BLaER1 (cell line): ENCODE measurements at regions not wholly inside any gene's neighbourhood (a gene's known extent, or its start where the extent isn't known, plus 50 kb on each side); places are given as distances from the start of the nearest gene placed in this dataset.

Experiments
- H3K27ac ChIP-seq: shearing (Covaris generic); formaldehyde crosslinking; 2 replicates; pipeline ENCODE4 v1.8.1; 2022
- H3K27me3 ChIP-seq: shearing (Covaris generic); formaldehyde crosslinking; 2 replicates; pipeline ENCODE4 v1.8.1; 2022
- H3K36me3 ChIP-seq: shearing (Covaris generic); formaldehyde crosslinking; 2 replicates; pipeline ENCODE4 v1.8.1; 2022
- H3K4me1 ChIP-seq: shearing (Covaris generic); formaldehyde crosslinking; 2 replicates; pipeline ENCODE4 v1.8.1; 2022
- H3K4me2 ChIP-seq: shearing (Covaris generic); formaldehyde crosslinking; 2 replicates; pipeline ENCODE4 v1.8.1; 2022
- H3K4me3 ChIP-seq: shearing (Covaris generic); formaldehyde crosslinking; 2 replicates; pipeline ENCODE4 v1.8.1; 2022
- H3K9ac ChIP-seq: shearing (Covaris generic); formaldehyde crosslinking; 2 replicates; pipeline ENCODE4 v1.8.1; 2022
- H3K9me3 ChIP-seq: shearing (Covaris generic); formaldehyde crosslinking; 2 replicates; pipeline ENCODE4 v1.8.1; 2022
- H4K20me1 ChIP-seq: shearing (Covaris generic); formaldehyde crosslinking; 2 replicates; pipeline ENCODE4 v1.8.1; 2022
- Cebpa-rat ChIP-seq: shearing (Covaris generic); IDR thresholded peaks from 2 replicates; pipeline ENCODE4 v1.8.1; 2022

GRCh38 chr22:48676266-48677167 lies 1151.2 kb downstream of the BRD1 start:
- TF ChIP-seq Cebpa-rat, result no peak
- Histone ChIP-seq H3K4me2 (peak overlapping the region; percentile 86), H3K27ac (no peak overlapping the region)

DNA sequence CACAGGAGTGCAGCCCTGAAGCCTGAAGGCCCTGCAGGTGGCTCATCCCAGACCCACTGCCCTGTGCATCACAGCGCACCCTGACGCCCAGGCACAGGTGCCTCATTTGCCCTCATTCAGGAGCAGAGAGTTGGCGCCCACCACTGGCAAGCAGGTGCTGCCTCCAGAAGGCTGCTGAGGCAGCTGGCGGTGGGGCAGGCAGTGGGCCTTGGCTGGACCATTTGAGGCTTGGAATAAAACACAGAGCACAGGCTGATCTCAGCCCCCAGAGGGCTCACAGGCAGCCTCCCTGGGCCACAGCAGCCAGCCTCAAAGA lies 1151.9 kb downstream of the BRD1 start:
- Histone ChIP-seq H3K36me3 (peaks cover 10% of the 10 kb centered on the region; the same call in 1 of the 2 replicates), H3K9ac (no peak overlapping the region), H3K4me2 (no peak overlapping the region), H3K4me1 (peaks cover 35% of the 10 kb centered on the region), H3K9me3 (peaks cover 37% of the 10 kb centered on the region), H3K27ac (no peak overlapping the region), H3K27me3 (no peaks in the 10 kb centered on the region), H3K4me3 (no peak overlapping the region), H4K20me1 (no peaks in the 10 kb centered on the region)
- no peak for TF ChIP-seq Cebpa-rat

More at GRCh38 chr22:48676266-48677167, 1151.2 kb downstream of the BRD1 start:
- Histone ChIP-seq H4K20me1 (no peaks in the 10 kb centered on the region), H3K9me3 (peaks cover 29% of the 10 kb centered on the region), H3K4me3 (no peak overlapping the region), H3K36me3 (peaks cover 10% of the 10 kb centered on the region; the same call in 1 of the 2 replicates), H3K4me1 (peaks cover 38% of the 10 kb centered on the region), H3K9ac (no peak overlapping the region), H3K27me3 (no peaks in the 10 kb centered on the region)

DNA sequence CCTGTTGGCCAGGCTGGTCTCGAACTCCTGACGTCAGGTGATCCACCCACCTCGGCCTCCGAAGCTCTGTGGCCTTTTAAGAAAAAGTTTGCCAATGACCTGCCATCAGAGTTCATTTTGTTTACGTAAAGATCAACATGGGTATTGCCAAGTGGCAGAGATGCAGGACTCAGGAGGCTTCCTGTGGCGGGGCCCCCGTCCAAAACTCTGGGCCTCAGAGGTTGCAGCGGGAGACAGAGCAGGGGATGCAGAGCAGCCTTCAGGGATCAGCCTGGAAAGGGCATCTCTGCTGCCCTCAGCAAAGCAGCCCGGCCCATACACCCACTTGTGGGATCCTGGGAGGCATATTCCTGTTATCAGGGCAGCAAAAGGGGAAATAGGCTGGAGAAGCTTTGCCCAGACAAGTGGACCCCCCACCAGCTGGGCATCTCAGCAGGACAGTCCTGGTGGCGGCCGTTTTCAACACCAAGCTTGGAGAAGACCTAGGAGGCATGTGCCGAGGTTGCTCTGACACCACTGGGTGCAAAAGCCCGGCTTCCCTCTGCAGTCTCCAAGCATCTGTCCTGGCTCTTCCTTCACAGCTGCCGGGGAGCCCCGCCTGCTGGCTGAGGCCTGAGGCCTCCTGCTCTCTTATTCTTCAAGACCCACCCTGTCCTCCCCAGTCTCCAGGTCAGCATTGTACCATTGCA lies 1152.4 kb downstream of the BRD1 start:
- Histone ChIP-seq H3K9ac (no peak overlapping the region), H3K27me3 (no peaks in the 10 kb centered on the region), H3K27ac (no peak overlapping the region), H3K36me3 (peaks cover 10% of the 10 kb centered on the region; the same call in 1 of the 2 replicates), H3K4me3 (no peak overlapping the region), H3K4me1 (peaks cover 30% of the 10 kb centered on the region), H3K9me3 (peaks cover 42% of the 10 kb centered on the region), H3K4me2 (no peak overlapping the region), H4K20me1 (no peaks in the 10 kb centered on the region)
- no peak for TF ChIP-seq Cebpa-rat

DNA sequence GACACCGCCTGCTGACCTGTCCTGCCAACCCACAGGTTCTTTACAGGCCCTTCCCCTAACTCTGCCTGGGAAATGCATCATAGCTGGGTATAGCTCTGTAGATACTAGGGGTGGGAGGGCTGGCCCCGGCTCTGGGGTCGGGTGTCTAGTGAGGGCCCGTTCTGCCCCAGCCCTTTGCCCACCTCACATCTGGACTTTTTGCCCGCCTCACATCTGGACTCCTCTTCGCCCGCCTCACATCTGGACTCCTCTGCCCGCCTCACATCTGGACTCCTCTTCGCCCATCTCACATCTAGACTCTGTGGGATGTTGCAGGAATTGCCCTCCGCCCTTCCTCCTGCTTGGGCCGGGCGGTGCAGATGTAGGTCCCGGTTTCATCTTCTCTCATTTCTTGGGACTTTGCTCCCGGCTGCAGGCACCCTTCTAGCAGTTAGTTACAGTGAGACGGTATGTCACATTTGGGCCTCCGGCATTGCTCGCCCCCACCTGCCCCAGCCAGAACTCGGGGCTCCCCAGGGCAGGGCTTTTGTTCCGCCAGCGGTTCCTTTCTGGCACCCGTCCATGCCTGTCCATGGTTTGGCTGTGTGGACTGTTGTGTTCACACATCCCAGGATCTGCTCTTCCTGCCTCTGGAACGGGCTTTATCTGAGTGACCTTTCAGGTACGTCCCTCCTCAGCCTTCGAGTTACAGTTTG lies 1153.7 kb downstream of the BRD1 start:
- Histone ChIP-seq H3K27ac (no peak overlapping the region), H3K4me1 (peaks cover 21% of the 10 kb centered on the region), H3K27me3 (no peaks in the 10 kb centered on the region), H3K36me3 (peaks cover 10% of the 10 kb centered on the region; the same call in 1 of the 2 replicates), H4K20me1 (no peaks in the 10 kb centered on the region), H3K4me2 (no peak overlapping the region), H3K9ac (no peak overlapping the region), H3K9me3 (peaks cover 46% of the 10 kb centered on the region), H3K4me3 (no peak overlapping the region)
- no peak for TF ChIP-seq Cebpa-rat

DNA sequence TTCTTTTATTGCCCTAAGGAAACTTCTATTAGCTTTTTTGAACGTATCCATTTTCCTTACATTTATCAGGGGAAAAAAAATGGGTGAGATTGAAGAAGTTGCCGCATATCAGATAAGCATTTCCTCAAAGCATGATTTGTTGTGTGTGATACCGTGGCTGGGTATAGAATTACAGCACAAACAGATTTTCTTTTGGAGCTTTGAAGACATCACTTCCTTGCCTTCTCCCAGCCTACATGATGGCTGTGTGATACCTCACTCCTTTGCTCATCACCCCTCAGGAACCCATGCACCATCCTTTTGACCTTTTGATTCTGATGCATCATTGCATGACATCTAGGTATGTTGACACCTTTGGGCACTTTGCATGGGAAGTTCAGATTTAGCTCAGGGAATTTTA lies 1155.3 kb downstream of the BRD1 start:
- no peaks in the 10 kb centered on the region for H3K27me3 ChIP-seq
- TF ChIP-seq Cebpa-rat, result no peak
- no peaks in the 10 kb centered on the region for H4K20me1 ChIP-seq

GRCh38 chr22:48670731-48671130 lies 1156.9 kb downstream of the BRD1 start:
- H3K4me1 ChIP-seq, result no peaks in the 10 kb centered on the region
- H4K20me1 ChIP-seq, result no peaks in the 10 kb centered on the region
- no peak overlapping the region for H3K4me2 ChIP-seq
- peaks cover 46% of the 10 kb centered on the region for H3K9me3 ChIP-seq
- H3K4me3 ChIP-seq, result no peak overlapping the region
- H3K36me3 ChIP-seq, result peaks cover 10% of the 10 kb centered on the region; the same call in 1 of the 2 replicates
- TF ChIP-seq Cebpa-rat, result no peak
- no peaks in the 10 kb centered on the region for H3K27me3 ChIP-seq
- no peak overlapping the region for H3K9ac ChIP-seq
- no peak overlapping the region for H3K27ac ChIP-seq

More for the DNA sequence above, 1155.3 kb downstream of the BRD1 start:
- Histone ChIP-seq H3K9me3 (peaks cover 46% of the 10 kb centered on the region), H3K4me2 (no peak overlapping the region), H3K36me3 (peaks cover 10% of the 10 kb centered on the region; the same call in 1 of the 2 replicates), H3K9ac (no peak overlapping the region), H3K27ac (no peak overlapping the region), H3K4me1 (peaks cover 6% of the 10 kb centered on the region), H3K4me3 (no peak overlapping the region)

DNA sequence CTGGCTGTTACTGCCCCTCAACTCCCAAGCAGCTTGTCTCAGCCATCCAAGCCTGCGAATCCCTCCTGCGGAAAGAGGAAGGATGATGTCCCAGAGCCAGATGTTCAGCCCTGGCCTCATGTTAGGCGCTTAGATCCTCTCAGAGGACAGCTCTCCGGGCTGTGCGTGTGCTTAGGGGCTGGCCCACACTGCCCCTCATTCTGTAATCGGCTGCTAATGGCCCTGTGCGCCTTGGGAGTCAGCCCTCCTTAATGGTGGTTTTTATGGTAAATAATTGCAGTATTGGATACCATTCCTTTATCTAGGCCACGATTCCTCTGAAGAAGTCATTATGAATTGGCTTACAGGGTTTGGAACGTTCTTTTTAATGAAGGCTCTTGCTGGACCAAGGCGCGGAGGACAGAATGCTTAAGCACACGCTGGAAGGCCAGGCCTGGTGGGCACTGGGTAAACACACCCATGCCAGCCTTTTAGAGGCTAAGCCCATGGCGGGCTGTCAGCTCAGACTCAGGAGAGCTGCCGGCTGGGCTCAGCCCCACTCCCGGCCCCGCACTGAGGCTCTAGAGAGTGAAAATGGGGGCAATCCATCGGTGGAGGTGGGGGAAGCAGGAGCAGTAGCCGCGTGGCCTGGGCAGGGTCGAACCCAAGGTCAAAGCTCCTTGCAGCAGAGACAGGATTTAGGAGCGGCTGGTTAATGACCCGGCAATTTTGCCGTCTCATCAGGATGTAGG lies 1157.5 kb downstream of the BRD1 start:
- Histone ChIP-seq H3K9ac (no peak overlapping the region), H4K20me1 (no peaks in the 10 kb centered on the region), H3K4me2 (no peak overlapping the region), H3K4me1 (no peaks in the 10 kb centered on the region), H3K4me3 (no peak overlapping the region), H3K27ac (no peak overlapping the region), H3K36me3 (peaks cover 10% of the 10 kb centered on the region; the same call in 1 of the 2 replicates), H3K27me3 (no peaks in the 10 kb centered on the region), H3K9me3 (peaks cover 46% of the 10 kb centered on the region)
- TF ChIP-seq Cebpa-rat, result no peak

DNA sequence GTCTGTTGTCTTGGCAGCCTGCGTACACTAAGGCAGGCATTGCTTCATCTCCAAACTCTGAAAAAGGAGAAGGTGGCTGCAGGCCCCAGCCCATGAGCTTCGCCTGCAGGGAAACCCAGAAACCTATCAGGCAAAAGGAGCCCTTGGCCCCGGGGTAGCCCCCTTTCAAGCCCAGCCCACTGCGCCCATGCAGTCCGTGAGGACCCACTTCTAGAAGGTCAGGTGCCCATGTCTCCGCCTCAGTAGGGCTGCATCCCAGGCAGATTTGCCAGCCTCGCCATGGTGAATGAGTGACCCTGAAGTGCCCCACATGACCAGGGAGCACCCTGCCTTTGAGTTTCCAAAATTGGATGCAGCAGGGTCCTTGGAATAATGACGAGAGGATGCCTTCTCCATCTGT lies 1158.4 kb downstream of the BRD1 start:
- Histone ChIP-seq H4K20me1 (no peaks in the 10 kb centered on the region), H3K4me2 (no peak overlapping the region), H3K9me3 (peaks cover 43% of the 10 kb centered on the region), H3K4me3 (no peak overlapping the region), H3K27me3 (no peaks in the 10 kb centered on the region), H3K9ac (no peak overlapping the region), H3K27ac (no peak overlapping the region), H3K36me3 (peaks cover 10% of the 10 kb centered on the region; the same call in 1 of the 2 replicates), H3K4me1 (no peaks in the 10 kb centered on the region)
- TF ChIP-seq Cebpa-rat, result no peak

GRCh38 chr22:48667289-48667688 lies 1160.4 kb downstream of the BRD1 start:
- H3K4me2 ChIP-seq, result no peak overlapping the region
- H3K9me3 ChIP-seq, result peaks cover 30% of the 10 kb centered on the region
- H3K27ac ChIP-seq, result no peak overlapping the region
- H3K36me3 ChIP-seq, result no peaks in the 10 kb centered on the region
- no peak for TF ChIP-seq Cebpa-rat
- H4K20me1 ChIP-seq, result no peaks in the 10 kb centered on the region
- no peak overlapping the region for H3K9ac ChIP-seq
- H3K27me3 ChIP-seq, result no peaks in the 10 kb centered on the region
- H3K4me3 ChIP-seq, result no peak overlapping the region
- no peaks in the 10 kb centered on the region for H3K4me1 ChIP-seq
